ENCODE measurements at regions not wholly inside any gene's neighbourhood (a gene's known extent, or its start where the extent isn't known, plus 50 kb on each side); places are given as distances from the start of the nearest gene placed in this dataset.

- TF ChIP-seq CTCF (IDR thresholded peaks at IDR 0.05; ENCODE audit: insufficient read depth, low read depth, low read length, missing control alignments), result no peak
- DNase-seq (ENCODE audit: low read depth), result peak; percentile 84
- peak overlapping the region; percentile 44 for H3K4me3 ChIP-seq (ENCODE audit: low read depth, low read length)
Observed at GRCh38 chr14:71523630-71524319, 408.5 kb upstream of the RGS6 start.

GRCh38 chr14:71524320-71524982, 407.8 kb upstream of the RGS6 start:
- TF ChIP-seq CTCF (IDR thresholded peaks at IDR 0.05; ENCODE audit: insufficient read depth, low read depth, low read length, missing control alignments), result no peak
- peak overlapping the region; percentile 44 for H3K4me3 ChIP-seq (ENCODE audit: low read depth, low read length)

GRCh38 chr14:71525663-71526221, 406.5 kb upstream of the RGS6 start:
- DNase-seq (ENCODE audit: low read depth), result no peak
- no peak for TF ChIP-seq CTCF (IDR thresholded peaks at IDR 0.05; ENCODE audit: insufficient read depth, low read depth, low read length, missing control alignments)
- no peak overlapping the region for H3K4me3 ChIP-seq (ENCODE audit: low read depth, low read length)

More at GRCh38 chr14:71524320-71524982, 407.8 kb upstream of the RGS6 start:
- peak; percentile 80 for DNase-seq (ENCODE audit: low read depth)

GRCh38 chr14:71526388-71526787, 405.8 kb upstream of the RGS6 start:
- TF ChIP-seq CTCF (IDR thresholded peaks at IDR 0.05; ENCODE audit: insufficient read depth, low read depth, low read length, missing control alignments), result no peak
- H3K4me3 ChIP-seq (ENCODE audit: low read depth, low read length), result no peak overlapping the region
- no peak for DNase-seq (ENCODE audit: low read depth)

GRCh38 chr14:71527838-71528237, 404.4 kb upstream of the RGS6 start:
- DNase-seq (ENCODE audit: low read depth), result no peak
- no peak overlapping the region for H3K4me3 ChIP-seq (ENCODE audit: low read depth, low read length)
- no peak for TF ChIP-seq CTCF (IDR thresholded peaks at IDR 0.05; ENCODE audit: insufficient read depth, low read depth, low read length, missing control alignments)

GRCh38 chr14:71529848-71530247, 402.4 kb upstream of the RGS6 start:
- DNase-seq (ENCODE audit: low read depth), result no peak
- H3K4me3 ChIP-seq (ENCODE audit: low read depth, low read length), result no peak overlapping the region
- no peak for TF ChIP-seq CTCF (IDR thresholded peaks at IDR 0.05; ENCODE audit: insufficient read depth, low read depth, low read length, missing control alignments)
